ENCODE measurements at regions not wholly inside any gene's neighbourhood (a gene's known extent, or its start where the extent isn't known, plus 50 kb on each side); places are given as distances from the start of the nearest gene placed in this dataset.

- DNase-seq, result no peak
These were observed 1071.2 kb downstream of the BRD1 start for GRCh38 chr22:48756146-48757111.

DNA sequence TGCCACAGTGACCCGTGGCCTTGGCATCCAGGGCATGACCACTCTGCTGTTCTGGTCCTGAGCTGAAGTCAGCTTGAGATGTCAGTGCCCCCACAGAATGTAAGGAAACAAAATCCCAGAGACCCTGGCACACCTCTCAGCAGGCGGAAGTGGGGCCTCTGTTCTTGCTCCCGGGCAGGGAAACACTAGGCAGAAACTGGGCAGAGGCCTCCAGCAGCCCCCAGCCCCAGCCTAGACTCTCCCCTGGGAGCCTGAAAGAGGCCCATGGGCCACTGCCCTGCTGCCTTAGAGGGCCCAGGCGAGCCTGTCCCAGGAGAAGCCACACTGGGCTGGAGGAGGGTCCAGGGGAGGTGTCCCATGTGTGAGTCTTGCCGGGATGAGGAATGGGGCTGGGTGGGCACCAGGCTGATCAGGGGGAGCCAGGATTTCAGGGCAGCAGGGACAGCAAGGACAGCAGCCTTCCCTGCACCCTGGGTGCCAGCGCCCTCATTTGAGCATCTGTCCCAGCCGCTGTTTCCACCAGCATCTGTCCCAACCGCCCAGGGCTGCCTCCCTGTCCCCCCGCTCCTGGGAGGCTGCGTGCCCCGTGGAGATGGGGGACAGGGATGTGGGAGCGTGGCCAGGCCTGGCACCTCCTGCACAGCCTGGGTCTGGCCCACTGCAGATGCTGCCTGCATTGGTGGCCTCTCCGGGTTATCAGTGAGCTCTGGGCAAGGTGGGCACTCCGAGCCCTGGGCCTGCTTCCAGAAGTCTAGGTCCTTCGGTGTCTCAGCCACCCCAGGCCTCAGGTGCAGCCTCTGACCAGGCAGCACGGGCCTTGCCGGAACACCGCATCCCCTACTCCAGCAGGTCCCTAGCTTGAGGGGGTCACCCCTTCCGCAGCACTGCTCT lies 1072.4 kb downstream of the BRD1 start:
- DNase-seq, result no peak

GRCh38 chr22:48754611-48755058 lies 1073.0 kb downstream of the BRD1 start:
- no peak for DNase-seq

GRCh38 chr22:48753752-48754517 lies 1073.7 kb downstream of the BRD1 start:
- no peak for DNase-seq

GRCh38 chr22:48753381-48753730 lies 1074.3 kb downstream of the BRD1 start:
- no peak for DNase-seq

DNA sequence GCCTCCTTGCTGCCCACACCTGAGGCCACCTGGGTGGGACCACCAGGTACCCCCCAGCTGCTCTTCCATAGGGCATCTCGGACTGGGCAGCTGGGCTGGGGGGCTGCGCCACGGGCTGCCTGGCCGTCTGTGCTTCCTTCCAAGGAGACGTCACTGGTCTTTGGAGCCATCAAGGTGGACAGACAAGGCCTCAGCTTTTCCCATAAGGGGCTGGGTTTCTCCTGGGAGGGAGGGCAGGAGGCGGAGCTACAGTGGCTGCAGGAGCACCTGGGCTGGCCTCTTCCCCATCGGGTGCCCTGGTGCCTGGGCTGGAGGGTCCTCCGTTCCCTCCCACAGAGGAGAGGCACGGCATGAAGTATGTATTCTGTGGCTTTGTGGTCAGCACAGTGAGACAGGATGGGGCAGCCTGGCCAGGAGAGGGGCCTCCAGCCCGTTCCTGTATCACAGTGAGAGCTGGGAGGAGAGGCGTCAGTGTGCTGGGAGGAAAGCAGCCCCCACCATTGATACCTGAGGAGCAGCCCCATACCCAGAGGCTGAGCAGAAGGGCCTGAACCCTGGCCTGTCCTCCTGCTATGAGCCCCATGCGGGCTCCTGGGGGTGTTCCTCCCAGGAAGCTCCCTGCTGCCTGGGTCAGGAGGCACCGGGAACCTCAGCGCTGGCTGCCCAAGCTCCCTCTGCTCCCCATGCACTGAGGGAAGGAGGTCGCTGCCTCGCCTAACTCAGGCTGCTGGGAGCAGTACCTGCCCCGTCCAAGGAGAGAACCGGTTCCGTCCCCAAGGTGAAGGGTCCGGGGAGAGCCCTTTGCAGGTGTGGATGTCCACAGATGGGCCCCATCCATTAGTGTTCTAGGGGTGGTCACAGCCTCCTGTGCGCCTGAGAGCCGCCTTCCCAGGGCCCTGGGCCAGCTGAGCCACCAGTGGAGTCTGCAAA lies 1075.0 kb downstream of the BRD1 start:
- no peak for DNase-seq

DNA sequence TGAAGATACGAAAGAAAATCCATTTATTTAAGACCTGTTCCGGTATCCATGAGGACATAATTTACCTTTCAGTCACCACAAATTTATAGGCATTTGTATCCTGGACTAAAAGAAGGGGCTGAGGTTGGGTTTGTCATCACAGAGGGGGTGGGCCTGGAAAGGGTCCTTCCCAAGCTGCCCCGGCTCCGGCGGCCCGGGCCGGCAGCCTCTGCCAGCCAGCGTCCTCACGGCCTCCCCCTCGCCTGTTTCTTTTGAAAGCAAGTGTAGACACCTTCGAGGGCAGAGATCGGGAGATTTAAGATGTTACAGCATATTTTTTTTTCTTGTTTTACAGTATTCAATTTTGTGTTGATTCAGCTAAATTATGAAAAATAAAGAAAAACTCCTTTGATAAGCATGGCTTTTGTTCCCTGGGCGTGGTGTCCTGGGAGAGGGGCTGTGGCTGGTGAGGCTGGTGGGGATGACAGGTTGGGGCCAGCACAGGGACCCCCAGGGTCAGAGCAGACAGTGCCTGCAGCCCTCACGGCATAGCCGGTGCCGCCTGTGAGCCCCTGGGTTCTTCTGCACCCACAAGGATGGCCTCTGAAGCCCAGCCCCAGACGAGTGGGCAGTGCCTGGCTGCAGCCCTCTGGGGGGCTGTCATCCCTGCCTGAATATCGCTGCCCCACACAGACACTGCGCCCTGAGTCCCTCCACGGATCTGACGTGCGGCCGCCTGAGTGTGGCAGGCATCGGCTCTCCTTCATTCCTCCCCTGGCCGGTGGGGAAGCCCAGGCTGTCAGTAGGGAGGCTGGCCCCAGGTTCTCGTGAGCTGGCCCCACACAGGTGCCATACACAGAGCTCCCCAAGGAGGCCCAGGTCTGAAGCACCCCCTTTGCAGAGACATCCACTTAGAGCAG lies 1075.9 kb downstream of the BRD1 start:
- DNase-seq, result no peak

- DNase-seq, result no peak
These were observed 1076.7 kb downstream of the BRD1 start for GRCh38 chr22:48750826-48751440.

- no peak for DNase-seq
These were observed 1077.4 kb downstream of the BRD1 start for GRCh38 chr22:48750282-48750681.

GRCh38 chr22:48749555-48750227 lies 1078.0 kb downstream of the BRD1 start:
- DNase-seq, result no peak

- no peak for DNase-seq
These were observed 1078.7 kb downstream of the BRD1 start for GRCh38 chr22:48748860-48749554.

DNA sequence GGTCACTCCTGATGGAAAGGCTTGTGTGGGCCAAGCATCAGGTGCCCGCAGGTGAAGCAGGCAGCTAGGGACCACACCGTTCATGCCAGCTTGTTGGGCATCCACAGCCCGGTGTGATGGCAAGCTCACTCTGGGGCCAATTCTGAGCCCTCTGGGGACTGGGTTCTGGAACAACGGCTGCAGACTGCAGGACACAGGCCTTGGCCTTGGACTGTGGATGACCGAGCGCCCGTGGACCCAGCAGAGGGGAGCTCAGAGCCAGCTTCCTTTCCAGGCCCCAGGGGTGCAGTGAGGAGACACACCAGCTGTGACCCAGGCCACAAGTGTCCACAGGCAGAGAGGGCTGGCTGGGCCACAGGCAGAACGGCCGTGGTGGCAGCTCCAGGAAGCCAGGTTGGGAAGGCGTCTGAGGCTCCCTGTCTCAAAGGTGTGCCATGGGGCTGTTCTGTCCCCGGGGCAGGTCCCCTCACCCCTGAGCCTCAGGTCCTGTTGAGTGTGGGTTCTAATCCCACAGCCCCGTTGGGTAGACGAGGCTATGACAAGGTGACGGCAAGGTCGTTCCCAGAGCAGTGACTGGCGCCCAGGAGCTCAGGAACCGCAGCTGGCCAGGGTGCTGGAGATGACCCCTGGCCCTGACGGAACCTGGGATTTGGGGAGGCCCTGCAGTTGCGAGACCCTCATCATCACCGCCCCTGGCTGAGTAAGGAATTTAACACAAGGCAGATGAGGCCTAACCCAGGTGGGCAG lies 1079.4 kb downstream of the BRD1 start:
- DNase-seq, result no peak

GRCh38 chr22:48746789-48747425 lies 1080.8 kb downstream of the BRD1 start:
- no peak for DNase-seq

DNA sequence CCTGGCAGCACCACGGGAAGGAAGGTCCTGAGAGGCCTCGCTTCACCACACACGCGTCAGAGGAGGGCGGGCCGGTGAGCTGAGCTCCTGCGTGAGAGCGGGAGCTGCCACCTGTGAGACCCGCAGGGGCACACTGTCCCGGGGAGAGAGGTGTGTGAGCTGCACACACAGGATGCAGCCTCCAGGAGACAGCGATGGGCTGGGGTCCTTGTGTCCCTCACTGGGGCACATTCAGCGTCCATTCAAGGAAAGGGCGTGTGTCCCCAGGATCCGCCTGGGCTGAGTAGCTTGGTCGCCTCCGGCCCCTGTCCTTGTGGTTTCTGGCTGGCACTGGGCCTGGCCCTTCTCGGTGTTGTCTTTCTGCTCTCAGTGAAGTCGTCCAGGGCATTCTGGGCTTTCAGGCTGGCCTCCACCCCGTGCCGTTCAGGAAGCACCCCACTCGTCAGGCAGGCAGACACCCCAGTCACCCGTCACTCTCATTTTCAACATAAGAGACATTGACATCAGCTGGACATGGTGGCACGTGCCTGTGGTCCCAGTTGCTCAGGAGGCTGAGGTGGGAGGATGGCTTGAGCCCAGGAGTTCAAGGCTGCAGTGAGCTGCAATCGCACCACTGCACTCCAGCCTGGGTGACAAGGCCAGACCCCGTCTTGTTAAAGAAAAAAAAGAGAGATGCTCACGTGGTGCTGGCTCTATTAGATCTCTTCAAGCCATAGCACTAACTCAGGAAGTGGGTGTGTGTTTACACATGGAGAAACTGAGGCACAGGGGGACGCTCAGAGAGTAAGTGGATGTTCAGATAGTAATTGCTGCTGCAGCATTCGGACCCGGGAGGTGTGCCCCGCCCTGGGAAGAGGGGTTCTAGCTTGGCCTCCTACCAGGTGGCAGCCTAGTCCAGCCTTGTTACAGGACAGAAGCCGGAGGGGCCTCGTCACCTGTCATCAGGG lies 1081.6 kb downstream of the BRD1 start:
- DNase-seq, result no peak

DNA sequence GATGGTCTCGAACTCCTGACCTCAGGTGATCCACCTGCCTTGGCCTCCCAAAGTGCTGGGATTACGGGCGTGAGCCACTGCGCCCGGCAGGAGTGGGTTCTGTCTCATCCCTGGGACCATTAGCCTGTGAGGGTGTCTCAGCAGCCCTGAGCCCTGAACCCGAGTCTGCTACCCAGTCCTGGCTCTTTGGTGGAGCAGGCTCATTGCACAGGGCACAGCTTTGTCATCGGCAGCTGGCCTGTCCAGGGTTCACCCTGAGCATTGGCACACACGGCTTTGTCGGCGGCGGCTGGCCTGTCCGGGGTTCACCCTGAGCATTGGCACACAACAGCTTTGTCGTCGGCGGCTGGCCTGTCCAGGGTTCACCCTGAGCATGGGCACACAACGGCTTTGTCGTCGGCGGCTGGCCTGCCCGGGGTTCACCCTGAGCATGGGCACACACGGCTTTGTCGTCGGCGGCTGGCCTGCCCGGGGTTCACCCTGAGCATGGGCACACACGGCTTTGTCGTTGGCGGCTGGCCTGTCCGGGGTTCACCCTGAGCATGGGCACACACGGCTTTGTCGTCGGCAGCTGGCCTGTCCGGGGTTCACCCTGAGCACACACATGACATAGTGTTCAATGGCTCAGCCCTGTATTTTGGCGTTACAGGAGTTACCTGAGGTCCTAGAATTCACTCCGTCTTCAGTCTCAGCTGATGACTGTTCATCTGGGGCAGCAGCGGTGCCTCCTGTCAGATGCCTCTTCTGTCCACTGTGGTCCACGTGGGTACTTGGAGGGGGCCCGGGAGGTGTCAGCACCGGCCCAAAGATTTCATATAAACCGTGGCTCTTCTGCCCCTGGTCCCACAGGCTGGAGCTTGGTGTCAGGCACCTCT lies 1082.5 kb downstream of the BRD1 start:
- no peak for DNase-seq

Data from dermis blood vessel endothelial cell (primary cell).